Kidney tubule cell (primary cell): ENCODE measurements at regions not wholly inside any gene's neighbourhood (a gene's known extent, or its start where the extent isn't known, plus 50 kb on each side); places are given as distances from the start of the nearest gene placed in this dataset.
A peak's percentile ranks its signal among the peaks of the same experiment; 100 is the strongest.

ENCODE experiments used
- DNase-seq: peaks from one replicate; pipeline ENCODE4 v3.0.0-alpha.2; 2018; ENCODE audit warnings: low spot score

DNA sequence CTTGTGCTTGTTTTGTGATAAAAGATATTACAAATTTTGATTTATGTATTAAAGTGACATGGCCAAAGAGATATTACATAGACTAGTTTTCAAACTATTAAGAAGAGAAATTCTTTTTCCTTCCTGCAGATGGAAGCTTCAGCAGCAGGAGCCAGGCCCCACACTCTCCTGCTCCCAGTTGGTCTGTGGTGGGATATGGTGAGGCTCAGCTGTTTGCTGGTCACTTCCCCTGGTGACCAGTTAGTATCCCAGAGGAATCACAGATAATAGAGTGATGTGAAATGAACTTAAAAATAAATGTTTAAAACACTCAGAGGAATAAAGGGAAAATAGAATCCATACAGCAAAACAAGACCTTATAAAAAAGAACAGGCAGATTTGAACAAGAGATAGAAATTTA, 154.7 kb downstream of the KTN1 start:
- no peak for DNase-seq

- no peak for DNase-seq
These were observed 160.1 kb downstream of the KTN1 start for GRCh38 chr14:55739967-55740648.

GRCh38 chr14:55740649-55740989, 160.6 kb downstream of the KTN1 start:
- DNase-seq = no peak

DNA sequence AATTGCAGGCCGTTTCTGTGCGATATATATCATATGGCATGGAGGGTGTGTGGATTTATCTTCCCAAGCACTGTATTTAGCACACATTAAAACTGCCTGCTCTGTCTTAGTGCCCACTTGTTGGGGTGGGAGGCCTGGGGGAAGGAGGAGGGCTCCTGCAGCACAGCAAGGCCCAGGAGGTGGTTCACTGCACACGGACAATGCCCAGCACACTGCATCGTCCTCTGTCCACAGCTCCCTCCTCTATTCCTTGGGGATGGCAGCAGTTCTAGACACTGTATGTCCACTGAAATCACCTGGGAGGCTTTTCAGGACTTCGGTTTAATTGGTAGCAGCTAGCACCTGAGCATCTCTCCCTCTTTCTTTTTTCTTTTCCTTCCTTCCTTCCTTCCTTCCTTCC, 161.2 kb downstream of the KTN1 start:
- no peak for DNase-seq

GRCh38 chr14:55743551-55743950, 163.5 kb downstream of the KTN1 start:
- DNase-seq = no peak

GRCh38 chr14:55744321-55744720, 164.3 kb downstream of the KTN1 start:
- no peak for DNase-seq

DNA sequence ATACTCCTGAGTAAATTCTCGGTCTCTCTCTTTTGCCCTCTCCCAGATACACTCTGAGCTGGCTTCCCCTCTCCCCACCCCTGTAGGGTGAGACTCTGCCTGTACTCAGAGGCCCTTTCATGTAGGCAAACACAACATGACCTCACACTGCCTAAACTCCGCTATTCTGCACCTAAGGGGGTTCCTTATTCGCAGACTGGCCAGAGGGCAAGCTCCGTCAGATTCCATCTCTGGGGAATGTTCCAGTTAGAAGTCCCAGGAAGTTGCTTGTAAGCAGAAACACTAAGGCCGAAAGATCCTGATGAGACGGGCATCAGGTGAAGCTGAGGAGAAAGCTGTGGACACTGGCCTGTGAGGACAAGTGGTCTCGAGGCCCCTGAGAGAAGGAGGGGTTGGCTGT, 165.9 kb downstream of the KTN1 start:
- no peak for DNase-seq

- peak; percentile 30 for DNase-seq
These were observed 166.6 kb downstream of the KTN1 start for GRCh38 chr14:55746558-55746957.

- DNase-seq = no peak
These were observed 167.2 kb downstream of the KTN1 start for GRCh38 chr14:55747186-55747585.

DNA sequence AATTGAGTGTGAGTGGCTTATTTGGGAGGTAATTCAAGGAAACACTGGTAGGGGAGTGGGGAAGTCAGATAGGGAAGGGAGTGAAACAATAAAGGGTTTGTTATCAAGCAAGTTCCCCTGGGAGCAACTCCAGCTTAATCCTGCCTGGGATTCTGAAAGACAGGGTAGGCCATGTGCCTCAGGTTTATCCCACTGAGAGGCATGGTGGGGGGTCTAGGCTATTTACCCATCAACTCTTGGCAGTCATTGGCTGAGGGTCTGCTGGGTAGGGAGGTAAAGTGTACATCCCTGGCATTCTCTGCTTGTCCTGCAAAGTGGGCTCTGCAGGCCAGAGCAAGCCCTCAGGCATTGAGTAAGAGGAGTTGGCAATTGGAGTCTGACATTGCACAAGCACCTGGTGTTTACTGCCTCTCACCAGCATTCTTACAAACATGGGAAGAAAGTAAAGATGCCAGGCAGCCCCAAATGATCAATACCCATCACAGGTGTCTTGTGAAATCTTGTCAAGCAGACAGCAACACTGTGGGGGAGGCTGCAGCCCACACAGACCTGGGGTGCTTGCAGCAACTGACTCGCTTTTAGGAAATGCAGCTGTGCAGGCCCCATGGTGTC, 169.3 kb downstream of the KTN1 start:
- DNase-seq = peak; percentile 37

DNA sequence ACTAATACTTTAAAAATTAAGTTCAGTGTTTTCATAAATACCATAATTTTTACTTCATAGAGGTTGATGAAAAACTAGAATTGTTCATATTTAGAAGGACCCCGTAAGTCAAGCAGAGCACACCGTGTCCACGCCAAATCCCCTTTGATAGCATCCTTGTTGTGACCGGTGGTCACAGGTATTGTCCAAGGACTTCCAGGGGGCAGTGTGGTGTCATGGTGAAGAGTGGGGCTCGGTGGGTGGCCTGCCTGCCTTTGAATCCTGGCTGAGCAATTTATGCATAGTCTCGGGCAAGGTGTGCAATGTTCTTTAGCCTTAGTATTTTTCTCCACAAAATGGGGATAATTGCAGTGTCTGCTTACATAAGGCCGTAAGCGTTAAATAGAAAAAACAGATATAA, 169.9 kb downstream of the KTN1 start:
- no peak for DNase-seq

GRCh38 chr14:55752580-55753390, 172.8 kb downstream of the KTN1 start:
- peak; percentile 68 for DNase-seq

DNA sequence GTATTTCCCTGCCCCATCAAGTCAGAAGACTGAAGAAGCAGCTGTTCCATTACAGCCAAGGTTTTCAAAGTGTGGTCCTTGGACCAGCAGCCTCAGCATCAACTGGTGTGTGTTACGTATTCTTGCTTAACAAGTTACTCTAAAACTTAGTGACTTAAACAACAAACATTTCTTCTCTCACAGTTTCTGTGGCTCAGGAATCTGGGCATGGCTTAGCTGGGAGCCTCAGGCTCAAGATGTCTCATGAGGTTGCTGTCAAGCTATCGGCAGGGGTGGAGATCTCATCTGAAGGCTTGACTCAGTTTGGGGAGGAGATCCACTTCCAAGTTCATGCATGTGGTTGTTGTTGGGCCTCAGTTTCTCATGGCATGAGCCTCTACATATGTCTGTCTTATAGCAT, 174.5 kb downstream of the KTN1 start:
- no peak for DNase-seq

DNA sequence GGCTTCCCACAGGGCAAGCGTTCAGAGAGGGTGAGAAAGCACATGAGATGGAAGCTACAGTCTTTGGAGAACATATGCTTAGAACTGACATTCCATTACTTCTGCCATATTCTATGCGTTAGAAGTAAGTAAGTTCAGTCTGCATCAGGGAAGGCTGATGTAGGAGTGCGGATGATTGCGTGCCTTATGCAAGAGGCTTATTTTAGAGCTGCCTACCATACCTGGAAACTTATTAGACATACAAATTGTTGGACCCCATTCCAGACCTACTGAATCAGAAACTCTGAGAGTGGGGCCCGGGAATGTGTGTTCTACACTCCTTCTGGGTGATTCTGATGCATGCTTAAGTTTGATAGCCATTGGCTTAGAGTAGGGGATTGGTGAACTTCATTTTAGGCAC, 174.9 kb downstream of the KTN1 start:
- DNase-seq = no peak

DNA sequence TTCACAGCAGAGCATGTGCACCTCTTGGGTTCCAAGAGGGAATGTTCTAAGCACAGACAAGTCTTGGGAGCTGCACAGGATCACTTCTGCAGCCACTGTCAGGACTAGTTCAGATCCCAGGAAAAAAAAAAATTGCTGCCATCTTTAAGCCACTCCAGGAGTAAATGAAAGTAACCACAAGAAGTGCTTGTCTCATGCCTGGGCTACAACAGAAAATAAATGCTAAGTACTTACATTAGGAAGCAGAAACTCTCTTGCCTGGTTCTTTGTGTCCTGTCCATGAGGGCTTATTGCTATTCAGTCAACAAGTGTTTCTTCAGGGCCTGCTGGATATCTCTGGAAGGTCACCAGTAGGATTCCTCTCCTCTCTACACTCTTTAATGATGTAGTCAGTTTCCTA, 176.1 kb downstream of the KTN1 start:
- no peak for DNase-seq

DNA sequence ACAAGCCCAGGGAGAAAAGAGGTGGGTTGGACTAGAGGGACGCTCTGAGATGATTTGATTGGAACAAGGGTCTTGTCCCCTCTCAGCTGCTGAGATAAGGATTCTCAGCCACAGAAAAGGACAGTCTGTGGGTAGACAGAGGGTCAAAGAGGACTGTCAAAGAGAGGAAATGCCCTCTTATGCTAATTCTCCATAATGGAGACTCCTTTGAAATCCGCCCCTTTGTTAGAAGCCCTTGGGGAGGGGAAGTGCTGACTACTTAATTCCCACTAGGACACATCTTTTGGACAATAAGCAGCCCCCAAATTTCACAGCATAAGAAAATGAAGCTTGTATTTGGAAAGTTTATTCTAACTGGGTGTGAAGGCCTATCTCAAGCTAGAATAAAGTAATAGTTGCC, 176.6 kb downstream of the KTN1 start:
- no peak for DNase-seq

GRCh38 chr14:55758796-55759195, 178.8 kb downstream of the KTN1 start:
- peak; percentile 36 for DNase-seq

GRCh38 chr14:55760789-55761566, 181.0 kb downstream of the KTN1 start:
- no peak for DNase-seq

- no peak for DNase-seq
These were observed 181.6 kb downstream of the KTN1 start for GRCh38 chr14:55761651-55762050.

- no peak for DNase-seq
These were observed 182.7 kb downstream of the KTN1 start for GRCh38 chr14:55762595-55763232.

DNA sequence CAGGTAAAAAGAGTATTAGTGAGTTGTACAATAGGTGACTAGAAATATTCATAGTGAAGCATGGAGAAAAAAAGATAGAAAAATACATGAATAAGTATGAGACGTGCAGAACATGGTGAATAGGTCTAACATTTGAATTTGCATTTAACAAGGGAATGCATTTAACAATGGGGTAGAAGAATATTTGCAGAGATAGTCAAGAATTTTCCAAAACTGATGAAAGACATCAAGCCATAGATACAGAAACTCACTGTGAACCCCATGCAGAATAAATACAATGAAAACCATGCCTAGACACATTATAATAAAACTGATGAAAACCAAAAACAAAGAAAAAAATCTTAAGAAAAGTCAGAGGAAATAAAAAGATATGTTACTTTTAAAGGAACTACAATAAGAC, 184.8 kb downstream of the KTN1 start:
- no peak for DNase-seq

GRCh38 chr14:55766071-55766470, 186.1 kb downstream of the KTN1 start:
- DNase-seq = no peak
